ENCODE measurements at regions not wholly inside any gene's neighbourhood (a gene's known extent, or its start where the extent isn't known, plus 50 kb on each side); places are given as distances from the start of the nearest gene placed in this dataset.
A peak's percentile ranks its signal among the peaks of the same experiment; 100 is the strongest.
"Not testable (repeated sequence)": the region's sequence is repeated elsewhere in the genome, so short reads cannot be mapped to it uniquely, and the experiment has no call there.

DNA sequence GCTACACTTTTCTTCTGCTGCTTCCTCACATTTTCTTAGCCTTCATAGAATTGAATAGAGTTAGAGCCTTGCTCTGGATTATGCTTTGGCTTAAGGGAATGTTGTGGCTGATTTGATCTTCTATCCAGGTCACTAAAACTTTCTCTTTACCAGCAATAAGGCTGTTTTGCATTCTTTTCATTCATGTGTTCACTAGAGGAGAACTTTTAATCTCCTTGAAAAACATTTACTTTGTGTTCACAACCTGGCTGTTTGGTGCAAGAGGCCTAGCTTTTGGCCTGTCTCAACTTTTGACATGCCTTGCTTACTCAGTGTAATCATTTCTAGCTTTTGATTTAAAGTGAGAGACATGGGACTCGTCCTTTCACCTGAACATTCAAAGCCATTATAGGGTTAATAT is 87.7 kb upstream of the RAB40AL start:
- H3K4me3 ChIP-seq (ENCODE audit: low read depth, low read length), result no peak overlapping the region
- TF ChIP-seq, protein P1, sequence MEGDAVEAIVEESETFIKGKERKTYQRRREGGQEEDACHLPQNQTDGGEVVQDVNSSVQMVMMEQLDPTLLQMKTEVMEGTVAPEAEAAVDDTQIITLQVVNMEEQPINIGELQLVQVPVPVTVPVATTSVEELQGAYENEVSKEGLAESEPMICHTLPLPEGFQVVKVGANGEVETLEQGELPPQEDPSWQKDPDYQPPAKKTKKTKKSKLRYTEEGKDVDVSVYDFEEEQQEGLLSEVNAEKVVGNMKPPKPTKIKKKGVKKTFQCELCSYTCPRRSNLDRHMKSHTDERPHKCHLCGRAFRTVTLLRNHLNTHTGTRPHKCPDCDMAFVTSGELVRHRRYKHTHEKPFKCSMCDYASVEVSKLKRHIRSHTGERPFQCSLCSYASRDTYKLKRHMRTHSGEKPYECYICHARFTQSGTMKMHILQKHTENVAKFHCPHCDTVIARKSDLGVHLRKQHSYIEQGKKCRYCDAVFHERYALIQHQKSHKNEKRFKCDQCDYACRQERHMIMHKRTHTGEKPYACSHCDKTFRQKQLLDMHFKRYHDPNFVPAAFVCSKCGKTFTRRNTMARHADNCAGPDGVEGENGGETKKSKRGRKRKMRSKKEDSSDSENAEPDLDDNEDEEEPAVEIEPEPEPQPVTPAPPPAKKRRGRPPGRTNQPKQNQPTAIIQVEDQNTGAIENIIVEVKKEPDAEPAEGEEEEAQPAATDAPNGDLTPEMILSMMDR (conservative IDR thresholded peaks at IDR 0.05; ENCODE audit: low read depth, low read length), result no peak
- DNase-seq (ENCODE audit: low read depth), result no peak

DNA sequence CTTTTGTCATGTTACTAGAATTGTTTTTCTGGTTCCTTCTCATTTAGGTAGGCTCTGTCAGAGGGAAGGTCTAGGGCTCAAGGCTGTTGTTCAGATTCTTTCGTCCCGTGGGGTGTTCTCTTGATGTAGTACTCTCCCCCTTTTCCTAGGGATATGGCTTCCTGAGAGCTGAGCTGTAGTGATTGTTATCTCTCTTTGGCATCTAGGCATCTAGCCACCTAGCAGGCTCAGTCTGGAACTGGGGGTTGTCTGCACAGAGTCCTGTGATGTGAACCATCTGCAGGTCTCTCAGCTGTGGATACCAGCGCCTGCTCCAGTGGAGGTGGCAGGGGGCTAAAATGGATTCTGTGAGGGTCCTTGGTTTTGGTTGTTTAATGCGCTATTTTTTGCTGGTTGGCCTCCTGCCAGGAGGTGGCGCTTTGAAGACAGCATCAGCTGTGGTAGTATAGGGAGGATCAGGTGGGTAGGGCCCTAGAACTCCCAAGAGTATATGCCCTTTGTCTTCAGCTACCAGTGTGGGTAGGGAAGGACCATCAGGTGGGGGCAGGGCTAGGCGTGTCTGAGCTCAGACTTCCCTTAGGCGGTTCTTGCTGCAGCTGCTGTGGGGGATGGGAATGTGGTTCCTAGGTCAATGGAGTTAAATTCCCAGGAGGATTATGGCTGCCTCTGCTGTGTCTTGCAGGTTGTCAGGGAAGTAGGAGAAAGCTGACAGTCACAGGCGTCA is 78.1 kb upstream of the RAB40AL start:
- not testable (repeated sequence) for DNase-seq (ENCODE audit: low read depth); H3K4me3 ChIP-seq (ENCODE audit: low read depth, low read length)

DNA sequence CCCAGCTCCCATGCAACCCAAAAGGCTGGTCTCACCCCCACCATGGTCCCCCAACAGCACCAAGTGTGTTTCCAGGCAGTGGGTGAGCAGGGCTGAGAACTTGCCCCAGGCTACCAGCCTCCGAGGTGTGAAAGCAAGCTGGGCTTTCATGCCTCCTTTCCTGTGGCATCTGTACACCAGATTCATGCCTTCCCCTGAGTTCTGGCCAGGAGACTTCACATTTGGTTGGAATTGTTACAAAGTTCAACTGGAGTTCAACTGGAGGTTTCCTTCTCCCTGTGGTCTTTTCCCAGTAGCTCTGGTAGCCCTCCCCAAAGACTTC is 77.6 kb upstream of the RAB40AL start:
- TF ChIP-seq, protein P1 (conservative IDR thresholded peaks at IDR 0.05; ENCODE audit: low read depth, low read length), result no peak
- no peak for DNase-seq (ENCODE audit: low read depth)
- no peak overlapping the region for H3K4me3 ChIP-seq (ENCODE audit: low read depth, low read length)

DNA sequence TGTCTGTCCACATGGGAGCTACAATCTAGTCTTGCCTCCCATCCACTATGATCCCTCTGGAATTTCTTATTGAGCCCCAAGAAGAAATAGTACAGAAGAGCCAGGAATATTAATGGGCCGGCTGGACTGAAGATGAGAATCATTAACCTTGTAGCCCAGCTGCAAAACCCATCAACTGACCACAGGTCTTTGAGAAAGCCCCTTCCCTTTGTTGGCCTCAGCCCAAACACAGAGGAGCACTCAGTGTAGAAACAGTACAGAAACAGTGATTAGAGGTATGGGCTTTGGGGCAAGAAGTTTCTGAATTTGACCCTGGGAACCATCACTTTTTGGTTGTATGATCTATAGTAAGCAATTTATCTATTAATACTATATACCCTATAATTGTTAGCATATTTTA is 76.8 kb upstream of the RAB40AL start:
- no peak for DNase-seq (ENCODE audit: low read depth)
- TF ChIP-seq, protein P1 (conservative IDR thresholded peaks at IDR 0.05; ENCODE audit: low read depth, low read length), result no peak
- H3K4me3 ChIP-seq (ENCODE audit: low read depth, low read length), result no peak overlapping the region

DNA sequence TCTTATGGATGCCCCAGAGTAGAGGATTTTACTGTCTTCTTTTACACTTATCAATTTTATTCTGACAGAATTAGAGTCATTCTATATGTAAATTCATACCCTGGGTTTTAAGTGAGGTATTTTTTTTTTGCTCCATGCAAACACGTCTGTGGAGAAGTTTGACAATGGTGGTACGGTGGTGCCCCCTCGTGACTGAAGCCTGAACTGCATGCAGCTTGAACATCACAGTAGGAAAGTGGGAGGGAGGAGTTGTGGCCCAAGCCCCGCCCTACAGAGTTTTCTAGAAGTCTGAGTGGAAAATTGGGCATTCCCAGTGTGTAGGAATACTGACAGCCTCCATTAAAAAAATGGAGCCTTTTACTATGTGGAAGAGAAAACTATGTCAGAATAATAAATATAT is 73.3 kb upstream of the RAB40AL start:
- peak; percentile 85 for DNase-seq (ENCODE audit: low read depth)
- TF ChIP-seq, protein P1 (conservative IDR thresholded peaks at IDR 0.05; ENCODE audit: low read depth, low read length), result peak; percentile 82
- H3K4me3 ChIP-seq (ENCODE audit: low read depth, low read length), result no peak overlapping the region

DNA sequence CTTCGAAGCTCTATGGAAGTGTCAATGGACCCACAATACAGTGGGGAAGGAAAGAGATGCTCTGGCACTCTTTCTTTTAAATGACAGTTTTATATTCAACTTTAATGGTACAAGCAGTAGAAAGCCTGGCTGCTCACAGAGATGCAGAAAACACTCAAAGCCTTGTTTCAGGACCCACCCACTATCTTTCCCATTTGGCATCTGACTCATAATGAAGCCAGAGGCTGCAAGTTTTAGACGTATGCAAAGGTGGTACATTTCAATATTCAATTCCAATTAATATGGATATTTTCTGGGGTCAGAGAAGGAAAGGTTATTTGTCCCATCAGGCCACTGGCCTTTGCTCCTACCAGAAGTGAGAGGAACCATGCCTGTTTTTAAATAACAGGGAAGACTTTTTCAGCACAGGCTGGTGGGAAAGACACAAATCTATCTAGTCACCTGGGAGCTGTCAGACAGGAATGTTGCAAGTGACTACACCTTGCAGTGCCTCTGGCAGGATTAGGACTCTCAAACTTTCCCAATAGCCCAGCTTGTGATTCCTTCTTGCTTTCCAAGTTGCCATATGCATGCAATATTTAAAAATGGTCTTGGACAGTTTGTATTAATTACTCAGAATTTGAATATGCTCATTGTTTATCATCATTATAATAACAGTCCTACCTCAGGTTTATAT is 70.0 kb upstream of the RAB40AL start:
- TF ChIP-seq, protein P1 (conservative IDR thresholded peaks at IDR 0.05; ENCODE audit: low read depth, low read length), result no peak
- DNase-seq (ENCODE audit: low read depth), result no peak
- H3K4me3 ChIP-seq (ENCODE audit: low read depth, low read length), result no peak overlapping the region

DNA sequence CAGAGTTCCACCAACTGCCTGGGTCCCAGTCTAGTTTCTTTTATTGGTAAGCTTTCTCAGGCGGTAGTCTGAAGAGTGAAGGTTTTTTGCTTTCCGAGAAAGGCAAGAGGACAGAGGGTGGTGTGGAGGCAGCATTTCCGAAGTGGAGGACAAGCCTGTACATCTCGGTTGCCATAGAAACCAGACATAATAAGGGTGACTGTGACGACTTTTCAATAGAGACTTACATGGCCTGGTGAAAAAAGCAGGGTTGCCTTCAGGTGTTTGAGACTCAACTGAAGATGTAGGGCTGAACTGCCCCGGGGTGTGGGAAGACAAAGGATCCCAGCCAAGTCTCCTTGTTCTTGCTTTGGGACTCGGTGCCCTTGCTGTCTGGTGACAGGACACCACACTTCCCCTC is 53.6 kb upstream of the RAB40AL start:
- DNase-seq (ENCODE audit: low read depth), result no peak
- TF ChIP-seq, protein P1 (conservative IDR thresholded peaks at IDR 0.05; ENCODE audit: low read depth, low read length), result no peak

More for the DNA sequence above, 53.6 kb upstream of the RAB40AL start:
- H3K4me3 ChIP-seq (ENCODE audit: low read depth, low read length), result no peak overlapping the region

Data from choroid plexus epithelial cell (primary cell).